ENCODE measurements at regions not wholly inside any gene's neighbourhood (a gene's known extent, or its start where the extent isn't known, plus 50 kb on each side); places are given as distances from the start of the nearest gene placed in this dataset.

- no peak overlapping the region for H4K8ac ChIP-seq (ENCODE audit: extremely low read depth, insufficient read depth, low read length)
- H3K4me2 ChIP-seq (ENCODE audit: insufficient read depth in 1 of 2, low read depth in 2 of 2, low read length in 2 of 2): no peak overlapping the region
- no peak overlapping the region for H3K4ac ChIP-seq (replicated peaks; ENCODE audit: insufficient read length, low read depth, low read length)
- H3K27ac ChIP-seq (ENCODE audit: low read depth, low read length): no peak overlapping the region
- H3K9me3 ChIP-seq (ENCODE audit: insufficient read depth in 2 of 2, low read depth in 1 of 2, low read length in 1 of 2): no peaks in the 10 kb centered on the region
- no peak overlapping the region for H3K14ac ChIP-seq (ENCODE audit: insufficient read length)
- no peak for FAIRE-seq
- no peak overlapping the region for H2BK12ac ChIP-seq (ENCODE audit: low read depth, low read length)
- H4K5ac ChIP-seq (ENCODE audit: insufficient read length, low read depth, low read length): no peak overlapping the region
- H2AK5ac ChIP-seq (ENCODE audit: low read depth, low read length): no peak overlapping the region
- WGBS, 2 experiments (ENCODE audit: extremely low coverage in 1 of 2, insufficient coverage in 1 of 2, insufficient read length in 1 of 2, insufficient replicate concordance in 2 of 2, low coverage in 1 of 2, low lambda C conversion rate in 2 of 2, missing lambda C conversion rate in 1 of 2): 93% methylated on average over 4 of the region's 4 CpGs; no CpG with 5 or more reads in 1 of the 2 experiments
- no peaks in the 10 kb centered on the region for H3K27me3 ChIP-seq (replicated peaks in 1 of 4; ENCODE audit: control insufficient read depth in 3 of 4, extremely low read depth in 1 of 4, insufficient read depth in 3 of 4, low read length in 3 of 4)
- H3K18ac ChIP-seq (ENCODE audit: extremely low read depth, low read length): no peak overlapping the region
- no peak for DNase-seq (ENCODE audit: low read depth in 1 of 2, low spot score in 2 of 2)
- H2BK15ac ChIP-seq (ENCODE audit: low read length): no peak overlapping the region
- no peak overlapping the region for H2BK120ac ChIP-seq (replicated peaks; ENCODE audit: low read depth, low read length)
- no peak overlapping the region for H3K23ac ChIP-seq (ENCODE audit: insufficient read length)
- no peak overlapping the region for H2BK20ac ChIP-seq (ENCODE audit: low read length)
- no peak overlapping the region for H3K56ac ChIP-seq (replicated peaks; ENCODE audit: insufficient read length, low read depth, low read length)
- ChIA-PET CTCF (ENCODE audit: partially characterized antibody) (no interaction called here), POLR2A (ENCODE audit: partially characterized antibody) (no interaction called here)
- no peak overlapping the region for H4K91ac ChIP-seq (replicated peaks; ENCODE audit: insufficient read length, low read length)
- no peaks in the 10 kb centered on the region for H3K36me3 ChIP-seq (ENCODE audit: control insufficient read depth in 2 of 4, insufficient read depth in 4 of 4, low read length in 3 of 4)
- H4K20me1 ChIP-seq (replicated peaks in 1 of 2; ENCODE audit: control insufficient read depth in 1 of 2, insufficient read depth in 2 of 2, low read length in 2 of 2): no peaks in the 10 kb centered on the region
- no peaks in the 10 kb centered on the region for H3K79me2 ChIP-seq (ENCODE audit: control insufficient read depth in 1 of 2, insufficient read depth in 2 of 2, low read length in 2 of 2)
- H3K79me1 ChIP-seq (ENCODE audit: low read depth, low read length): no peaks in the 10 kb centered on the region
- H3K4me1 ChIP-seq (replicated peaks in 1 of 4; ENCODE audit: control insufficient read depth in 3 of 4, insufficient read depth in 4 of 4, low read length in 3 of 4): no peaks in the 10 kb centered on the region
- H2AFZ ChIP-seq (ENCODE audit: low read length): no peak overlapping the region; the same call in 1 of the 2 replicates
- H2BK5ac ChIP-seq (ENCODE audit: low read depth, low read length): no peak overlapping the region
- H3K9ac ChIP-seq (replicated peaks in 1 of 4; ENCODE audit: extremely low read depth in 1 of 4, low read depth in 3 of 4, low read length in 3 of 4): no peak overlapping the region
- H3K4me3 ChIP-seq (ENCODE audit: extremely low read depth in 1 of 4, insufficient read depth in 2 of 4, low read depth in 3 of 4, low read length in 4 of 4): no peak overlapping the region
- no peaks in the 10 kb centered on the region for H3K23me2 ChIP-seq (ENCODE audit: low read depth, low read length)
- TF ChIP-seq GABPA (IDR thresholded peaks at IDR 0.05; ENCODE audit: borderline replicate concordance, insufficient read depth, low read length) (no peak), GTF2F1 (IDR thresholded peaks at IDR 0.05; ENCODE audit: borderline replicate concordance, low read depth, low read length) (no peak), ASH2L (IDR thresholded peaks at IDR 0.05; ENCODE audit: low read length) (no peak), JUN (IDR thresholded peaks at IDR 0.05; ENCODE audit: low read depth, low read length) (no peak), ATF3 (IDR thresholded peaks at IDR 0.05; ENCODE audit: insufficient read depth, low read depth, low read length) (no peak), SP4 (IDR thresholded peaks at IDR 0.05; ENCODE audit: low read length) (no peak), PHF8 (conservative IDR thresholded peaks at IDR 0.05; ENCODE audit: low read depth, low read length) (no peak)
- TF ChIP-seq, protein P1, sequence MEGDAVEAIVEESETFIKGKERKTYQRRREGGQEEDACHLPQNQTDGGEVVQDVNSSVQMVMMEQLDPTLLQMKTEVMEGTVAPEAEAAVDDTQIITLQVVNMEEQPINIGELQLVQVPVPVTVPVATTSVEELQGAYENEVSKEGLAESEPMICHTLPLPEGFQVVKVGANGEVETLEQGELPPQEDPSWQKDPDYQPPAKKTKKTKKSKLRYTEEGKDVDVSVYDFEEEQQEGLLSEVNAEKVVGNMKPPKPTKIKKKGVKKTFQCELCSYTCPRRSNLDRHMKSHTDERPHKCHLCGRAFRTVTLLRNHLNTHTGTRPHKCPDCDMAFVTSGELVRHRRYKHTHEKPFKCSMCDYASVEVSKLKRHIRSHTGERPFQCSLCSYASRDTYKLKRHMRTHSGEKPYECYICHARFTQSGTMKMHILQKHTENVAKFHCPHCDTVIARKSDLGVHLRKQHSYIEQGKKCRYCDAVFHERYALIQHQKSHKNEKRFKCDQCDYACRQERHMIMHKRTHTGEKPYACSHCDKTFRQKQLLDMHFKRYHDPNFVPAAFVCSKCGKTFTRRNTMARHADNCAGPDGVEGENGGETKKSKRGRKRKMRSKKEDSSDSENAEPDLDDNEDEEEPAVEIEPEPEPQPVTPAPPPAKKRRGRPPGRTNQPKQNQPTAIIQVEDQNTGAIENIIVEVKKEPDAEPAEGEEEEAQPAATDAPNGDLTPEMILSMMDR (IDR thresholded peaks at IDR 0.05; ENCODE audit: control extremely low read depth in 1 of 3, insufficient read depth in 1 of 3, low read depth in 1 of 3, low read length in 3 of 3): no peak
These were observed 476.0 kb upstream of the TBL1XR1 start for GRCh38 chr3:177673112-177673914.
